ENCODE measurements at regions not wholly inside any gene's neighbourhood (a gene's known extent, or its start where the extent isn't known, plus 50 kb on each side); places are given as distances from the start of the nearest gene placed in this dataset.

DNA sequence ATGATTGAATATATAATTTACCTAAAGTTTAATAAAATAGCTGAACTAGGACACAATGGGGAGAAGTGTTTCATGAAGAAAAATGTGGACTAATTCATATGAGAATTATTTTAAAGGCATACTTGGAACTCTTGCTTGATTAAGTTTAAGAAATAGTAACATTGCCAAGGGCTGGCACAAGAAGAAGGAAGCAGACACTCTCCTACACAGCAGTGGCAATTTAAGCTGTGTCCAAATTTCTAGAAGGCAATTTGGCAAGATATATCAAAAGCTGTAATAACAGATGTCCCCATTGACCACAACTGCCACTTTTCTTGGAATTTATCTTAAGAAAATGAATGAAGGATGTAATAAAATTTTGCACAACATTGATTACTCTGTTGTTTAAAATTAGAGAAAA is 209.5 kb upstream of the S100G start:
- FAIRE-seq (no peak), ATAC-seq (no peak), DNase-seq (ENCODE audit: low read depth, low spot score) (no peak)
- Histone ChIP-seq H3K9me3 (replicated peaks; ENCODE audit: control insufficient read depth, insufficient read depth, low read length) (no peaks in the 10 kb centered on the region), H2AFZ (ENCODE audit: control insufficient read depth, low read depth, low read length) (no peak overlapping the region), H3K27ac (ENCODE audit: control insufficient read depth, insufficient read depth) (no peak overlapping the region), H4K20me1 (ENCODE audit: control insufficient read depth, insufficient read depth) (no peaks in the 10 kb centered on the region), H3K36me3 (ENCODE audit: control insufficient read depth in 2 of 2, insufficient read depth in 2 of 2, low read length in 1 of 2) (no peaks in the 10 kb centered on the region), H3K4me1 (ENCODE audit: control insufficient read depth, insufficient read depth, low read length) (no peaks in the 10 kb centered on the region), H3K27me3 (replicated peaks in 1 of 2; ENCODE audit: control insufficient read depth in 2 of 2, insufficient read depth in 2 of 2, low read length in 1 of 2) (no peaks in the 10 kb centered on the region; a peak in 2 of 4 replicates), H3K4me2 (ENCODE audit: control insufficient read depth, insufficient read depth) (no peak overlapping the region), H3K79me2 (ENCODE audit: control insufficient read depth, insufficient read depth, low read length) (no peaks in the 10 kb centered on the region), H3K9ac (ENCODE audit: control insufficient read depth, insufficient read depth, low read length) (no peak overlapping the region), H3K4me3 (no peak overlapping the region)
- POLR2A ChIA-PET = no interaction called here
- in situ Hi-C loops (cut with MboI) (no loop called here), intact Hi-C loops (cut with micrococcal nuclease; ENCODE audit: unreplicated experiment) (no loop called here)
- no TSS peak for BruUV-seq (replicated peaks)
- SMC1A ChIA-PET (ENCODE audit: uncharacterized antibody, unreplicated experiment) = no interaction called here
- CTCF ChIA-PET = no interaction called here
- RAD21 ChIA-PET (ENCODE audit: unreplicated experiment) = no interaction called here
- TF ChIP-seq TCF12 (IDR thresholded peaks at IDR 0.05; ENCODE audit: low read depth, low read length) (no peak), STAT3 (IDR thresholded peaks at IDR 0.05; ENCODE audit: low read depth, low read length) (no peak), JUNB (IDR thresholded peaks at IDR 0.05) (no peak), SIX5 (IDR thresholded peaks at IDR 0.05; ENCODE audit: low read depth, low read length, severe bottlenecking) (no peak)
- TF ChIP-seq, protein P1, sequence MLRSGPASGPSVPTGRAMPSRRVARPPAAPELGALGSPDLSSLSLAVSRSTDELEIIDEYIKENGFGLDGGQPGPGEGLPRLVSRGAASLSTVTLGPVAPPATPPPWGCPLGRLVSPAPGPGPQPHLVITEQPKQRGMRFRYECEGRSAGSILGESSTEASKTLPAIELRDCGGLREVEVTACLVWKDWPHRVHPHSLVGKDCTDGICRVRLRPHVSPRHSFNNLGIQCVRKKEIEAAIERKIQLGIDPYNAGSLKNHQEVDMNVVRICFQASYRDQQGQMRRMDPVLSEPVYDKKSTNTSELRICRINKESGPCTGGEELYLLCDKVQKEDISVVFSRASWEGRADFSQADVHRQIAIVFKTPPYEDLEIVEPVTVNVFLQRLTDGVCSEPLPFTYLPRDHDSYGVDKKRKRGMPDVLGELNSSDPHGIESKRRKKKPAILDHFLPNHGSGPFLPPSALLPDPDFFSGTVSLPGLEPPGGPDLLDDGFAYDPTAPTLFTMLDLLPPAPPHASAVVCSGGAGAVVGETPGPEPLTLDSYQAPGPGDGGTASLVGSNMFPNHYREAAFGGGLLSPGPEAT (IDR thresholded peaks at IDR 0.05; ENCODE audit: low read depth) = no peak

DNA sequence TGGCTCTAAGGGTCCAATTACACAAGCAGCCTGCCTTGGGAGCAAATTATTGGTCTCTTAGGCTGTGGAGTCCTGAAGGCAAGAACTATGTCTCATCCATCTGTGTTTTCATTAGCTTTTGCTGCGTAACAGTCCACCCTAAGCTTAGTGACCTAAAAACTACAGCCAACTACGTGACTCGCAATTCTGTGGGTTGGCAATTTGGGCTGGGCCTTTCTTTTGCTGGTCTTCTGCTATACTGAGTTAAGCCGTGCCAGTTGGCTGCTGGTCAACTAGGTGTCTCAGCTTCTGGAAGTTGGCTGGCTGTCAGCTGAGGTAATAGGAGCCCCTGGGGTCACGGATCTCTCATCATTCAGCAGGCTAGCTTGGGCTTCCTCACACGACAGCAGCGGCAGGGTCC is 205.6 kb upstream of the S100G start:
- TF ChIP-seq PML (IDR thresholded peaks at IDR 0.05; ENCODE audit: low read length) (no peak), SIN3A (IDR thresholded peaks at IDR 0.05; ENCODE audit: low read depth, low read length) (no peak), SMAD1 (IDR thresholded peaks at IDR 0.05; ENCODE audit: low read depth, partially characterized antibody) (no peak), LARP7 (IDR thresholded peaks at IDR 0.05) (no peak), RAD51 (IDR thresholded peaks at IDR 0.05) (no peak), CEBPB (IDR thresholded peaks at IDR 0.05; ENCODE audit: borderline replicate concordance in 1 of 2, low read depth in 2 of 2, low read length in 2 of 2) (no peak), BMI1 (IDR thresholded peaks at IDR 0.05; ENCODE audit: borderline replicate concordance) (no peak), NR2F1 (conservative IDR thresholded peaks at IDR 0.05) (no peak), TCF3 (IDR thresholded peaks at IDR 0.05; ENCODE audit: borderline replicate concordance, insufficient read depth, low read depth, low read length) (no peak)
- TF ChIP-seq, protein P2, sequence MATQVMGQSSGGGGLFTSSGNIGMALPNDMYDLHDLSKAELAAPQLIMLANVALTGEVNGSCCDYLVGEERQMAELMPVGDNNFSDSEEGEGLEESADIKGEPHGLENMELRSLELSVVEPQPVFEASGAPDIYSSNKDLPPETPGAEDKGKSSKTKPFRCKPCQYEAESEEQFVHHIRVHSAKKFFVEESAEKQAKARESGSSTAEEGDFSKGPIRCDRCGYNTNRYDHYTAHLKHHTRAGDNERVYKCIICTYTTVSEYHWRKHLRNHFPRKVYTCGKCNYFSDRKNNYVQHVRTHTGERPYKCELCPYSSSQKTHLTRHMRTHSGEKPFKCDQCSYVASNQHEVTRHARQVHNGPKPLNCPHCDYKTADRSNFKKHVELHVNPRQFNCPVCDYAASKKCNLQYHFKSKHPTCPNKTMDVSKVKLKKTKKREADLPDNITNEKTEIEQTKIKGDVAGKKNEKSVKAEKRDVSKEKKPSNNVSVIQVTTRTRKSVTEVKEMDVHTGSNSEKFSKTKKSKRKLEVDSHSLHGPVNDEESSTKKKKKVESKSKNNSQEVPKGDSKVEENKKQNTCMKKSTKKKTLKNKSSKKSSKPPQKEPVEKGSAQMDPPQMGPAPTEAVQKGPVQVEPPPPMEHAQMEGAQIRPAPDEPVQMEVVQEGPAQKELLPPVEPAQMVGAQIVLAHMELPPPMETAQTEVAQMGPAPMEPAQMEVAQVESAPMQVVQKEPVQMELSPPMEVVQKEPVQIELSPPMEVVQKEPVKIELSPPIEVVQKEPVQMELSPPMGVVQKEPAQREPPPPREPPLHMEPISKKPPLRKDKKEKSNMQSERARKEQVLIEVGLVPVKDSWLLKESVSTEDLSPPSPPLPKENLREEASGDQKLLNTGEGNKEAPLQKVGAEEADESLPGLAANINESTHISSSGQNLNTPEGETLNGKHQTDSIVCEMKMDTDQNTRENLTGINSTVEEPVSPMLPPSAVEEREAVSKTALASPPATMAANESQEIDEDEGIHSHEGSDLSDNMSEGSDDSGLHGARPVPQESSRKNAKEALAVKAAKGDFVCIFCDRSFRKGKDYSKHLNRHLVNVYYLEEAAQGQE (IDR thresholded peaks at IDR 0.05; ENCODE audit: low read depth, low read length) = no peak
- Histone ChIP-seq H3K27ac (ENCODE audit: control insufficient read depth, insufficient read depth) (no peak overlapping the region), H3K4me2 (ENCODE audit: control insufficient read depth, insufficient read depth) (no peak overlapping the region), H3K79me2 (ENCODE audit: control insufficient read depth, insufficient read depth, low read length) (no peaks in the 10 kb centered on the region), H4K20me1 (ENCODE audit: control insufficient read depth, insufficient read depth) (no peaks in the 10 kb centered on the region), H3K9me3 (replicated peaks; ENCODE audit: control insufficient read depth, insufficient read depth, low read length) (no peaks in the 10 kb centered on the region), H3K4me1 (ENCODE audit: control insufficient read depth, insufficient read depth, low read length) (no peaks in the 10 kb centered on the region), H3K36me3 (ENCODE audit: control insufficient read depth in 2 of 2, insufficient read depth in 2 of 2, low read length in 1 of 2) (no peaks in the 10 kb centered on the region), H3K4me3 (no peak overlapping the region), H3K27me3 (replicated peaks in 1 of 2; ENCODE audit: control insufficient read depth in 2 of 2, insufficient read depth in 2 of 2, low read length in 1 of 2) (no peaks in the 10 kb centered on the region; a peak in 2 of 4 replicates), H3K9ac (ENCODE audit: control insufficient read depth, insufficient read depth, low read length) (no peak overlapping the region), H2AFZ (ENCODE audit: control insufficient read depth, low read depth, low read length) (no peak overlapping the region)
- ATAC-seq (no peak), FAIRE-seq (no peak), DNase-seq (ENCODE audit: low read depth, low spot score) (no peak)
- 41% methylated on average over 7 of the region's 7 CpGs for WGBS (ENCODE audit: insufficient coverage, insufficient replicate concordance, low lambda C conversion rate, missing lambda C conversion rate)
- POLR2A ChIA-PET = interaction anchor here (0.6 kb wide), 1 partner anchor 246 kb away, joined by 3 read pairs; no protein-coding TSS in a partner anchor
- CTCF ChIA-PET = interaction anchor here (0.8 to 2.3 kb wide), 11 partner anchors 8 to 1095 kb away, joined by 3 to 11 read pairs (median 5); partner anchors contain the start of gene GRPR
- SMC1A ChIA-PET (ENCODE audit: uncharacterized antibody, unreplicated experiment) = interaction anchor here (2.1 kb wide), 1 partner anchor 513 kb away, joined by 9 read pairs; no protein-coding TSS in a partner anchor
- no TSS peak for BruUV-seq (replicated peaks)
- intact Hi-C loops (cut with micrococcal nuclease; ENCODE audit: unreplicated experiment) = loop anchor here (2.0 kb wide), 1 partner anchor 758 kb away; no protein-coding TSS in a partner anchor
- in situ Hi-C loops (cut with MboI) = no loop called here
- RAD21 ChIA-PET (ENCODE audit: unreplicated experiment) = interaction anchor here (1.4 kb wide), 1 partner anchor 318 kb away, joined by 4 read pairs; no protein-coding TSS in a partner anchor

All from GM12878 (cell line).